ENCODE measurements at regions not wholly inside any gene's neighbourhood (a gene's known extent, or its start where the extent isn't known, plus 50 kb on each side); places are given as distances from the start of the nearest gene placed in this dataset.

GRCh38 chr18:59783138-59783537, 85.9 kb upstream of the CCBE1 start:
- FAIRE-seq (peak; percentile 66), DNase-seq (ENCODE audit: low read depth, low spot score) (peak; percentile 30)
- dilution Hi-C loops (cut with MboI; ENCODE audit: extremely low pct_ligation_motif_present, low sequenced_read_pairs): no loop called here
- H3K36me3 ChIP-seq (ENCODE audit: control insufficient read depth in 2 of 2, extremely low read depth in 1 of 2, insufficient read depth in 2 of 2, low read length in 2 of 2): no peaks in the 10 kb centered on the region
- no peaks in the 10 kb centered on the region for H3K9me3 ChIP-seq (replicated peaks; ENCODE audit: control insufficient read depth, insufficient read depth, low read length)
- POLR2A ChIA-PET: interaction anchor here (1.0 kb wide), 1 partner anchor 41 kb away, joined by 3 read pairs; no protein-coding TSS in a partner anchor
- H3K4me3 ChIP-seq (replicated peaks in 1 of 3; ENCODE audit: insufficient read depth in 1 of 3, low read depth in 1 of 3, low read length in 3 of 3): no peak overlapping the region
- H3K79me2 ChIP-seq (ENCODE audit: control insufficient read depth, insufficient read depth, low read length): no peaks in the 10 kb centered on the region
- H3K27ac ChIP-seq (ENCODE audit: insufficient read depth, low read depth, low read length): no peak overlapping the region
- BruUV-seq (replicated peaks): no TSS peak
- no peaks in the 10 kb centered on the region for H3K27me3 ChIP-seq (ENCODE audit: control insufficient read depth in 2 of 2, insufficient read depth in 2 of 2, low read length in 2 of 2)
- H4K20me1 ChIP-seq (replicated peaks; ENCODE audit: control insufficient read depth, extremely low read depth, insufficient read depth, low read length): no peaks in the 10 kb centered on the region
- intact Hi-C loops (cut with micrococcal nuclease): loop anchor here (2.0 kb wide), 1 partner anchor 40 kb away; no protein-coding TSS in a partner anchor
- H3K9ac ChIP-seq (replicated peaks; ENCODE audit: extremely low read depth, insufficient read depth, low read length): no peak overlapping the region
- H2AFZ ChIP-seq (ENCODE audit: low read depth, low read length): peak overlapping the region; percentile 26
- CTCF ChIA-PET: interaction anchor here (0.6 to 5.9 kb wide), 18 partner anchors 11 to 770 kb away, joined by 3 to 134 read pairs (median 4); partner anchors contain the start of gene CCBE1
- no peak overlapping the region for H3K4me2 ChIP-seq (ENCODE audit: insufficient read depth, low read length)
- no peaks in the 10 kb centered on the region for H3K4me1 ChIP-seq (ENCODE audit: control insufficient read depth, extremely low read depth, insufficient read depth, low read length)
- TF ChIP-seq POLR2AphosphoS5 (IDR thresholded peaks at IDR 0.05; ENCODE audit: insufficient read depth, low read depth, low read length): no peak
- TF ChIP-seq, protein P1, sequence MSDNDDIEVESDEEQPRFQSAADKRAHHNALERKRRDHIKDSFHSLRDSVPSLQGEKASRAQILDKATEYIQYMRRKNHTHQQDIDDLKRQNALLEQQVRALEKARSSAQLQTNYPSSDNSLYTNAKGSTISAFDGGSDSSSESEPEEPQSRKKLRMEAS (IDR thresholded peaks at IDR 0.05; ENCODE audit: insufficient read depth, insufficient read length): no peak
- TF ChIP-seq, protein P2, sequence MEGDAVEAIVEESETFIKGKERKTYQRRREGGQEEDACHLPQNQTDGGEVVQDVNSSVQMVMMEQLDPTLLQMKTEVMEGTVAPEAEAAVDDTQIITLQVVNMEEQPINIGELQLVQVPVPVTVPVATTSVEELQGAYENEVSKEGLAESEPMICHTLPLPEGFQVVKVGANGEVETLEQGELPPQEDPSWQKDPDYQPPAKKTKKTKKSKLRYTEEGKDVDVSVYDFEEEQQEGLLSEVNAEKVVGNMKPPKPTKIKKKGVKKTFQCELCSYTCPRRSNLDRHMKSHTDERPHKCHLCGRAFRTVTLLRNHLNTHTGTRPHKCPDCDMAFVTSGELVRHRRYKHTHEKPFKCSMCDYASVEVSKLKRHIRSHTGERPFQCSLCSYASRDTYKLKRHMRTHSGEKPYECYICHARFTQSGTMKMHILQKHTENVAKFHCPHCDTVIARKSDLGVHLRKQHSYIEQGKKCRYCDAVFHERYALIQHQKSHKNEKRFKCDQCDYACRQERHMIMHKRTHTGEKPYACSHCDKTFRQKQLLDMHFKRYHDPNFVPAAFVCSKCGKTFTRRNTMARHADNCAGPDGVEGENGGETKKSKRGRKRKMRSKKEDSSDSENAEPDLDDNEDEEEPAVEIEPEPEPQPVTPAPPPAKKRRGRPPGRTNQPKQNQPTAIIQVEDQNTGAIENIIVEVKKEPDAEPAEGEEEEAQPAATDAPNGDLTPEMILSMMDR (IDR thresholded peaks at IDR 0.05; ENCODE audit: extremely low read depth in 1 of 2, insufficient read depth in 1 of 2, low read depth in 1 of 2, low read length in 2 of 2): peak; percentile 41 to 47
- TF ChIP-seq GATA2 (IDR thresholded peaks at IDR 0.05; ENCODE audit: insufficient read depth, insufficient read length, low read depth, low read length): no peak
- no peaks in the 10 kb centered on the region for H3K9me1 ChIP-seq (replicated peaks; ENCODE audit: control insufficient read depth, extremely low read depth, insufficient read depth, low read length)

DNA sequence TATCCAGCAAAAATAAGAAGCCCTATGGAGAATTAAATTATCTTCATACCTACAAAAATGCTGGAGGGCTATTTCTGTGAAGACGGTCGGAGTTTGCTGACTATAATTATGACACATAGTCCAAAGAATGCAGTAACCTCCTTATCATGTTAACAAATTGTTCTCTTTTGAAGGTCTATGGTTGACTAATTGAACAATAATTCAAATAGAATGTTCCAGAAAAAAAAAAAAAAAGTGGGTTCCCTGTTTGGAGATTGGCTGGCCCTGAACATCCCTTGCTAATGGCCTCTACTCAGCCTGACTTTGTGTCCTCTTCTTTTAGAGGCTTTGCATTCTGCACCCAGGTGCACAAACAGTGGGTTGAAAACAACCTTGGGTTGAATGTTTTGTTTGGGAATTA, 82.8 kb upstream of the CCBE1 start:
- TF ChIP-seq GATA2 (IDR thresholded peaks at IDR 0.05; ENCODE audit: insufficient read depth, insufficient read length, low read depth, low read length) (peak; percentile 34), FOS (IDR thresholded peaks at IDR 0.05; ENCODE audit: borderline replicate concordance, insufficient read depth, low read length) (peak; percentile 58)
- TF ChIP-seq, protein P1 (IDR thresholded peaks at IDR 0.05; ENCODE audit: insufficient read depth, insufficient read length): no peak
- TF ChIP-seq, protein P2 (IDR thresholded peaks at IDR 0.05; ENCODE audit: extremely low read depth in 1 of 2, insufficient read depth in 1 of 2, low read depth in 1 of 2, low read length in 2 of 2): no peak
- H3K4me3 ChIP-seq (replicated peaks in 1 of 3; ENCODE audit: insufficient read depth in 1 of 3, low read depth in 1 of 3, low read length in 3 of 3): no peak overlapping the region
- no peak overlapping the region for H2AFZ ChIP-seq (ENCODE audit: low read depth, low read length)
- FAIRE-seq: no peak
- DNase-seq (ENCODE audit: low read depth, low spot score): peak; percentile 2
- no peak overlapping the region for H3K4me2 ChIP-seq (ENCODE audit: insufficient read depth, low read length)
- no peak overlapping the region for H3K9ac ChIP-seq (replicated peaks; ENCODE audit: extremely low read depth, insufficient read depth, low read length)
- H3K9me1 ChIP-seq (replicated peaks; ENCODE audit: control insufficient read depth, extremely low read depth, insufficient read depth, low read length): no peaks in the 10 kb centered on the region
- no peaks in the 10 kb centered on the region for H3K79me2 ChIP-seq (ENCODE audit: control insufficient read depth, insufficient read depth, low read length)
- H3K27me3 ChIP-seq (ENCODE audit: control insufficient read depth in 2 of 2, insufficient read depth in 2 of 2, low read length in 2 of 2): no peaks in the 10 kb centered on the region
- BruUV-seq (replicated peaks): no TSS peak
- intact Hi-C loops (cut with micrococcal nuclease): no loop called here
- H3K4me1 ChIP-seq (ENCODE audit: control insufficient read depth, extremely low read depth, insufficient read depth, low read length): no peaks in the 10 kb centered on the region
- no peaks in the 10 kb centered on the region for H3K9me3 ChIP-seq (replicated peaks; ENCODE audit: control insufficient read depth, insufficient read depth, low read length)
- dilution Hi-C loops (cut with MboI; ENCODE audit: extremely low pct_ligation_motif_present, low sequenced_read_pairs): no loop called here
- no peaks in the 10 kb centered on the region for H3K36me3 ChIP-seq (ENCODE audit: control insufficient read depth in 2 of 2, extremely low read depth in 1 of 2, insufficient read depth in 2 of 2, low read length in 2 of 2)
- H4K20me1 ChIP-seq (replicated peaks; ENCODE audit: control insufficient read depth, extremely low read depth, insufficient read depth, low read length): no peaks in the 10 kb centered on the region
- ChIA-PET CTCF (interaction anchor here (0.8 to 5.9 kb wide), 8 partner anchors 8 to 320 kb away, joined by 3 to 134 read pairs (median 5); partner anchors contain the start of gene CCBE1), POLR2A (interaction anchor here (0.7 to 1.3 kb wide), 2 partner anchors 20 to 121 kb away, joined by 3 to 4 read pairs; no protein-coding TSS in a partner anchor)
- no peak overlapping the region for H3K27ac ChIP-seq (ENCODE audit: insufficient read depth, low read depth, low read length)
